Liver (tissue), 8 donors: ENCODE measurements at regions not wholly inside any gene's neighbourhood (a gene's known extent, or its start where the extent isn't known, plus 50 kb on each side); places are given as distances from the start of the nearest gene placed in this dataset.

Experiments used
- DNase-seq: peaks from one replicate; pipeline ENCODE4 v3.0.0-alpha.2; 2017; ENCODE audit warnings: low spot score
- H3K27ac ChIP-seq, 2 donors: one replicate each; pipeline ENCODE4 v1.7.0; 2013; ENCODE audit warnings: inconsistent platforms in 2 of 2, low read length in 2 of 2, control low read depth in 1 of 2, low read depth in 1 of 2, mild to moderate bottlenecking in 1 of 2
- H3K27me3 ChIP-seq, 4 donors: one replicate each; pipeline versions ENCODE4 v1.6.1 to v1.7.0; 2013; ENCODE audit warnings: low read length in 3 of 4, inconsistent platforms in 1 of 4, mild to moderate bottlenecking in 1 of 4, moderate library complexity in 1 of 4; ENCODE audit not compliant: control insufficient read depth in 4 of 4, insufficient read depth in 4 of 4
- H3K36me3 ChIP-seq, 4 donors: one replicate each; pipeline versions ENCODE4 v1.6.1 to v1.7.0; 2013; ENCODE audit warnings: low read length in 3 of 4, mild to moderate bottlenecking in 3 of 4, low read depth in 1 of 4, moderate library complexity in 1 of 4; ENCODE audit not compliant: control insufficient read depth in 4 of 4, insufficient read depth in 3 of 4
- H3K4me1 ChIP-seq, 4 donors: one replicate each; pipeline versions ENCODE4 v1.6.1 to v1.7.0; 2013; ENCODE audit warnings: low read length in 3 of 4, mild to moderate bottlenecking in 3 of 4, moderate library complexity in 1 of 4; ENCODE audit not compliant: control insufficient read depth in 4 of 4, insufficient read depth in 4 of 4
- H3K4me3 ChIP-seq, 3 donors: one replicate each; pipeline versions ENCODE4 v1.6.1 to v1.7.0; 2013; ENCODE audit warnings: low read length in 3 of 3, control low read depth in 1 of 3, low read depth in 1 of 3, mild to moderate bottlenecking in 1 of 3
- H3K9ac ChIP-seq, 2 donors: one replicate each; pipeline ENCODE4 v1.7.0; 2013; ENCODE audit warnings: low read length in 2 of 2, mild to moderate bottlenecking in 2 of 2, moderate library complexity in 2 of 2, control low read depth in 1 of 2, low read depth in 1 of 2
- H3K9me3 ChIP-seq, 4 donors: one replicate each; pipeline versions ENCODE4 v1.6.1 to v1.7.0; 2013; ENCODE audit warnings: low read length in 3 of 4; ENCODE audit not compliant: control insufficient read depth in 4 of 4
- ATF3 ChIP-seq: IDR thresholded peaks from 2 replicates; pipeline ENCODE4 v1.6.1; 2016; ENCODE audit warnings: antibody characterized with exemption
- CTCF ChIP-seq: fragments of 150-350 bp; IDR thresholded peaks from 2 replicates; pipeline ENCODE4 v1.5.1; 2017; ENCODE audit warnings: improper control_type of control experiment, low read depth, low read length; ENCODE audit not compliant: missing input control
- EGR1 ChIP-seq, 2 donors: IDR thresholded peaks; 2 replicates each; pipeline ENCODE4 v1.6.1; 2016 to 2018; ENCODE audit warnings: antibody characterized with exemption in 2 of 2, low read depth in 2 of 2
- FOXA1 ChIP-seq: IDR thresholded peaks from 2 replicates; pipeline ENCODE4 v1.6.1; 2016; ENCODE audit warnings: antibody characterized with exemption
- FOXA2 ChIP-seq: IDR thresholded peaks from 2 replicates; pipeline ENCODE4 v1.6.1; 2016; ENCODE audit warnings: antibody characterized with exemption
- GABPA ChIP-seq, 2 donors: IDR thresholded peaks in 1 of 2; conservative IDR thresholded peaks in 1 of 2; 2 replicates each; pipeline ENCODE4 v1.6.1; 2016; ENCODE audit warnings: antibody characterized with exemption in 2 of 2, mild to moderate bottlenecking in 1 of 2, moderate library complexity in 1 of 2
- HNF4A ChIP-seq, 2 donors: conservative IDR thresholded peaks; 2 replicates each; pipeline ENCODE4 v1.6.1; 2016; ENCODE audit warnings: antibody characterized with exemption in 2 of 2, mild to moderate bottlenecking in 2 of 2
- JUND ChIP-seq, 2 donors: IDR thresholded peaks; 2 replicates each; pipeline ENCODE4 v1.6.1; 2016; ENCODE audit warnings: antibody characterized with exemption in 2 of 2
- MAX ChIP-seq: IDR thresholded peaks from 2 replicates; pipeline ENCODE4 v1.6.1; 2016; ENCODE audit warnings: antibody characterized with exemption
- NR2F2 ChIP-seq: IDR thresholded peaks from 2 replicates; pipeline ENCODE4 v1.6.1; 2016; ENCODE audit warnings: antibody characterized with exemption
- RAD21 ChIP-seq, 2 donors: IDR thresholded peaks; 2 replicates each; pipeline ENCODE4 v1.6.1; 2016; ENCODE audit warnings: antibody characterized with exemption in 2 of 2, mild to moderate bottlenecking in 2 of 2
- REST ChIP-seq: IDR thresholded peaks from 2 replicates; pipeline ENCODE4 v1.6.1; 2016; ENCODE audit warnings: antibody characterized with exemption, mild to moderate bottlenecking
- RXRA ChIP-seq, 2 donors: IDR thresholded peaks; 2 replicates each; pipeline ENCODE4 v1.6.1; 2017 to 2018; ENCODE audit warnings: antibody characterized with exemption in 2 of 2, mild to moderate bottlenecking in 1 of 2
- SP1 ChIP-seq: IDR thresholded peaks from 2 replicates; pipeline ENCODE4 v1.6.1; 2018; ENCODE audit warnings: antibody characterized with exemption, mild to moderate bottlenecking
- TAF1 ChIP-seq: conservative IDR thresholded peaks from 2 replicates; pipeline ENCODE4 v1.6.1; 2016; ENCODE audit warnings: antibody characterized with exemption, mild to moderate bottlenecking
- YY1 ChIP-seq: IDR thresholded peaks from 2 replicates; pipeline ENCODE4 v1.6.1; 2016; ENCODE audit warnings: antibody characterized with exemption, mild to moderate bottlenecking
- ZBTB33 ChIP-seq: IDR thresholded peaks from 2 replicates; pipeline ENCODE4 v1.6.1; 2016; ENCODE audit warnings: antibody characterized with exemption
- WGBS: extraction: QIAGEN DNeasy Blood & Tissue Kit; methylation state at CpG from one replicate; pipeline ENCODE4 v1.1.7; 2013; 5-methylcytosine and 5-hydroxymethylcytosine counted together
- donor health status: healthy.
- donor health status: healthy.
- donor health status: healthy.
- donor health status: healthy.
- donor health status: healthy.

- Histone ChIP-seq H3K9ac (no peak overlapping the region), H3K4me1 (no peaks in the 10 kb centered on the region), H3K4me3 (no peak overlapping the region), H3K9me3 (peaks cover 2 to 7% (median 4%) of the 10 kb centered on the region in 4 donors), H3K27me3 (no peaks in the 10 kb centered on the region), H3K36me3 (no peaks in the 10 kb centered on the region), H3K27ac (no peak overlapping the region)
- DNase-seq: no peak
- TF ChIP-seq CTCF: no peak
- TF ChIP-seq RAD21 (IDR thresholded peaks at IDR 0.05): no peak
- no peak for TF ChIP-seq ATF3
- no peak for TF ChIP-seq NR2F2
- no peak for TF ChIP-seq YY1
- no peak for TF ChIP-seq REST
- no peak for TF ChIP-seq MAX
- TF ChIP-seq GABPA (IDR thresholded peaks at IDR 0.05 in 1 of 2, conservative IDR thresholded peaks at IDR 0.05 in 1 of 2): no peak
- TF ChIP-seq EGR1 (IDR thresholded peaks at IDR 0.05; ENCODE audit: low read depth in 2 of 2): no peak
- TF ChIP-seq HNF4A (conservative IDR thresholded peaks at IDR 0.05): no peak
- TF ChIP-seq FOXA2: no peak
- no peak for TF ChIP-seq FOXA1
- no peak for TF ChIP-seq SP1
- no peak for TF ChIP-seq RXRA (IDR thresholded peaks at IDR 0.05)
- no peak for TF ChIP-seq ZBTB33
- 43% methylated on average over 4 of the region's 4 CpGs for WGBS
Observed at GRCh38 chr2:153770359-153770991, 101.2 kb upstream of the GALNT13 start.

GRCh38 chr2:153780241-153780640 is 91.5 kb upstream of the GALNT13 start:
- WGBS: 65% methylated on average over 2 of the region's 2 CpGs
- no peaks in the 10 kb centered on the region for H3K4me1 ChIP-seq
- no peak overlapping the region for H3K27ac ChIP-seq
- TF ChIP-seq REST (no peak), RXRA (IDR thresholded peaks at IDR 0.05) (no peak), JUND (IDR thresholded peaks at IDR 0.05) (no peak), EGR1 (IDR thresholded peaks at IDR 0.05; ENCODE audit: low read depth in 2 of 2) (no peak), TAF1 (no peak)
- no peak overlapping the region for H3K4me3 ChIP-seq
- no peak for DNase-seq
- no peaks in the 10 kb centered on the region for H3K36me3 ChIP-seq
- no peaks in the 10 kb centered on the region for H3K27me3 ChIP-seq
- no peak overlapping the region for H3K9ac ChIP-seq
- no peaks in the 10 kb centered on the region for H3K9me3 ChIP-seq
